Right lobe of liver (tissue), 6 donors: ENCODE measurements at regions not wholly inside any gene's neighbourhood (a gene's known extent, or its start where the extent isn't known, plus 50 kb on each side); places are given as distances from the start of the nearest gene placed in this dataset.

ENCODE experiments used
- ATAC-seq, 4 donors: fragments of 200-7000 bp; cut with Tn5 transposase; one replicate each; pipeline ENCODE4 v1.9.1; 2020; ENCODE audit warnings: mild to moderate bottlenecking in 4 of 4, moderate library complexity in 4 of 4
- DNase-seq, 3 donors: peaks; one replicate each; pipeline ENCODE4 v3.0.0-alpha.2; 2020
- H3K27ac ChIP-seq, 3 donors: fragments of 200-600 bp; one replicate each; pipeline ENCODE4 v1.8.0; 2022
- H3K27me3 ChIP-seq, 2 donors: fragments of 200-600 bp; one replicate each; pipeline ENCODE4 v1.8.0; 2022
- H3K36me3 ChIP-seq, 4 donors: fragments of 200-600 bp; sonication (generic) in 1 of 4; one replicate each; pipeline versions ENCODE4 v1.5.1 to v1.8.0; 2017 to 2022; ENCODE audit warnings: control low read depth in 1 of 4
- H3K4me1 ChIP-seq, 4 donors: fragments of 200-600 bp; sonication (generic) in 1 of 4; one replicate each; pipeline versions ENCODE4 v1.5.1 to v1.8.0; 2017 to 2022; ENCODE audit warnings: control low read depth in 1 of 4
- H3K4me3 ChIP-seq, 3 donors: fragments of 200-600 bp; one replicate each; pipeline ENCODE4 v1.8.0; 2022
- H3K9me3 ChIP-seq, 4 donors: fragments of 200-600 bp; sonication (generic) in 1 of 4; one replicate each; pipeline versions ENCODE4 v1.5.1 to v1.8.0; 2017 to 2022; ENCODE audit warnings: control low read depth in 1 of 4
- POLR2A ChIP-seq: fragments of 450-650 bp; IDR thresholded peaks from one replicate; pipeline ENCODE4 v1.6.1; 2017; ENCODE audit warnings: antibody characterized with exemption, mild to moderate bottlenecking
- WGBS: methylation state at CpG from one replicate; pipeline ENCODE4 v1.1.6; 2018; ENCODE audit warnings: low coverage, low lambda C conversion rate; ENCODE audit not compliant: insufficient coverage; ENCODE audit errors: missing lambda C conversion rate; 5-methylcytosine and 5-hydroxymethylcytosine counted together
- intact Hi-C, 2 donors: fragments of 100-400 bp; cut with DNase I; formaldehyde crosslinking; loops; one replicate each; pipeline versions ENCODE4 v1.11.2 to v1.14.1; 2022
- TF ChIP-seq, protein P1 (sequence below), 4 donors: fragments of 200-600 bp in 3 of 4; fragments of 450-650 bp in 1 of 4; IDR thresholded peaks; one replicate each; pipeline versions ENCODE4 v1.5.1 to v1.8.0; 2016 to 2022; ENCODE audit warnings: antibody characterized with exemption in 4 of 4, mild to moderate bottlenecking in 2 of 4
- donor health status: DM: no; HTN: yes; CAD: no.
- donor health status: DM: no; HTN: no; CAD: no.
- donor health status: DM: no; HTN: no; CAD: no.
- donor health status: DM: no; HTN: yes; CAD: no.
- donor health status: DM: no; HTN: yes; CAD: no.

GRCh38 chr10:10489805-10490571 lies 527.7 kb upstream of the CELF2 start:
- H3K4me3 ChIP-seq, result no peak overlapping the region
- no peaks in the 10 kb centered on the region for H3K4me1 ChIP-seq
- no peak overlapping the region for H3K27ac ChIP-seq
- no peaks in the 10 kb centered on the region for H3K36me3 ChIP-seq
- H3K27me3 ChIP-seq, result no peaks in the 10 kb centered on the region
- DNase-seq, result no peak
- H3K9me3 ChIP-seq, result no peaks in the 10 kb centered on the region
- ATAC-seq, result no peak
- WGBS, result 60% methylated on average over 1 of the region's 1 CpG
- intact Hi-C loops, result no loop called here
- TF ChIP-seq, protein P1, sequence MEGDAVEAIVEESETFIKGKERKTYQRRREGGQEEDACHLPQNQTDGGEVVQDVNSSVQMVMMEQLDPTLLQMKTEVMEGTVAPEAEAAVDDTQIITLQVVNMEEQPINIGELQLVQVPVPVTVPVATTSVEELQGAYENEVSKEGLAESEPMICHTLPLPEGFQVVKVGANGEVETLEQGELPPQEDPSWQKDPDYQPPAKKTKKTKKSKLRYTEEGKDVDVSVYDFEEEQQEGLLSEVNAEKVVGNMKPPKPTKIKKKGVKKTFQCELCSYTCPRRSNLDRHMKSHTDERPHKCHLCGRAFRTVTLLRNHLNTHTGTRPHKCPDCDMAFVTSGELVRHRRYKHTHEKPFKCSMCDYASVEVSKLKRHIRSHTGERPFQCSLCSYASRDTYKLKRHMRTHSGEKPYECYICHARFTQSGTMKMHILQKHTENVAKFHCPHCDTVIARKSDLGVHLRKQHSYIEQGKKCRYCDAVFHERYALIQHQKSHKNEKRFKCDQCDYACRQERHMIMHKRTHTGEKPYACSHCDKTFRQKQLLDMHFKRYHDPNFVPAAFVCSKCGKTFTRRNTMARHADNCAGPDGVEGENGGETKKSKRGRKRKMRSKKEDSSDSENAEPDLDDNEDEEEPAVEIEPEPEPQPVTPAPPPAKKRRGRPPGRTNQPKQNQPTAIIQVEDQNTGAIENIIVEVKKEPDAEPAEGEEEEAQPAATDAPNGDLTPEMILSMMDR (IDR thresholded peaks at IDR 0.05), result no peak
- TF ChIP-seq POLR2A, result no peak

DNA sequence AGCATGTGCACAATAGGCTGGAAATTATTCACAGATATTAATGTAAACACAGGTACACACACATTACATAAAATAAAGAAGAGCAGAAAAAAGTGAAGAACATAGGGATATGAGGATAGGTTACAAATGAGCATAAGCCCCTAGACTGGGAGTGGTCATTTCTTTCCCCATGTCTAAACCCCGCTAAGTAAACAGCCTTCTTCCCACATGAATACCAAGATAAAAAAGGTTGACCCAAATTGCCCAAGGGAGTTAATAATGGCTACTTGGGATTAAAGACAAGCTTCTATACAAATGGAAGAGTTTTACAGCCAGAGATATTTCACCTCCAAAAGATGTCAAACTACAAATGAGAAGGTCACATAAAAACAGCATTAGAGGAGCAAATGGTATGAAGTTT lies 527.1 kb upstream of the CELF2 start:
- Histone ChIP-seq H3K27ac (no peak overlapping the region), H3K36me3 (no peaks in the 10 kb centered on the region), H3K9me3 (no peaks in the 10 kb centered on the region), H3K4me1 (no peaks in the 10 kb centered on the region), H3K4me3 (no peak overlapping the region), H3K27me3 (no peaks in the 10 kb centered on the region)
- intact Hi-C loops, result no loop called here
- WGBS, result 30% methylated on average over 1 of the region's 1 CpG
- TF ChIP-seq, protein P1 (IDR thresholded peaks at IDR 0.05), result no peak
- TF ChIP-seq POLR2A, result no peak
- ATAC-seq, result no peak
- DNase-seq, result no peak

- Histone ChIP-seq H3K36me3 (no peaks in the 10 kb centered on the region), H3K27me3 (no peaks in the 10 kb centered on the region), H3K4me3 (no peak overlapping the region), H3K27ac (no peak overlapping the region), H3K9me3 (no peaks in the 10 kb centered on the region), H3K4me1 (no peaks in the 10 kb centered on the region)
- 39% methylated on average over 3 of the region's 3 CpGs for WGBS
- DNase-seq (no peak), ATAC-seq (no peak)
- TF ChIP-seq, protein P1 (IDR thresholded peaks at IDR 0.05), result no peak
- TF ChIP-seq POLR2A, result no peak
- intact Hi-C loops, result no loop called here
Measured at GRCh38 chr10:10492420-10492819, 525.3 kb upstream of the CELF2 start.

GRCh38 chr10:10493833-10494232 lies 523.8 kb upstream of the CELF2 start:
- Histone ChIP-seq H3K4me1 (no peaks in the 10 kb centered on the region), H3K9me3 (no peaks in the 10 kb centered on the region), H3K4me3 (no peak overlapping the region), H3K27me3 (no peaks in the 10 kb centered on the region), H3K27ac (no peak overlapping the region), H3K36me3 (no peaks in the 10 kb centered on the region)
- WGBS, result 33% methylated on average over 4 of the region's 4 CpGs
- DNase-seq, result no peak
- TF ChIP-seq, protein P1 (IDR thresholded peaks at IDR 0.05), result no peak
- no peak for TF ChIP-seq POLR2A
- intact Hi-C loops, result no loop called here
- no peak for ATAC-seq
